Activated CD8-positive, alpha-beta memory T cell treated with anti-CD3 and anti-CD28 coated beads for 1 hour (primary cell): ENCODE measurements at regions not wholly inside any gene's neighbourhood (a gene's known extent, or its start where the extent isn't known, plus 50 kb on each side); places are given as distances from the start of the nearest gene placed in this dataset.

Experiments used
- DNase-seq, 2 donors: peaks; one replicate each; pipeline ENCODE4 v3.0.0-alpha.2; 2020; ENCODE audit warnings: low read depth in 1 of 2; ENCODE audit errors: extremely low read depth in 1 of 2

GRCh38 chr1:87673309-87673708 lies 344.6 kb downstream of the LMO4 start:
- no peak for DNase-seq

- no peak for DNase-seq
Measured at GRCh38 chr1:87673748-87674147, 345.1 kb downstream of the LMO4 start.

- DNase-seq, result no peak
Measured at GRCh38 chr1:87674791-87675190, 346.1 kb downstream of the LMO4 start.

DNA sequence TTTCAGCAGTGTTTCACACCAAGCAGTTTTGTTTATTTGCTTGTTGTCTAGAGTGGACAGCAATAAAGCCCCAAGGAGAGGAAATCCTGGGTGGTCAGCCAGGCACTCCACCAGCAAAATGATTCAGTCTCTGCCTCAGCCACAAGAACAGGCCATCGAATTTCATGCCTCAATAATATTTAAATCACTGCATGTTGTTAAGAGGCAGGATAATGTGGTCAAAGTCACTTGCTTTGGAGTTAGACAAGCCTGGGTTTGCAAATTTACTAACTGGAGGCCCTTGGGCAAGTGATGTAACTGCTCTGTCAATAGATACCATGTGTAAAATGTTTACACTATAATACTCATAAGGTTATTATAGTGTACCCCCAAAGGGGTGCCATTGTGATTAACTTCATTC lies 349.6 kb downstream of the LMO4 start:
- no peak for DNase-seq

DNA sequence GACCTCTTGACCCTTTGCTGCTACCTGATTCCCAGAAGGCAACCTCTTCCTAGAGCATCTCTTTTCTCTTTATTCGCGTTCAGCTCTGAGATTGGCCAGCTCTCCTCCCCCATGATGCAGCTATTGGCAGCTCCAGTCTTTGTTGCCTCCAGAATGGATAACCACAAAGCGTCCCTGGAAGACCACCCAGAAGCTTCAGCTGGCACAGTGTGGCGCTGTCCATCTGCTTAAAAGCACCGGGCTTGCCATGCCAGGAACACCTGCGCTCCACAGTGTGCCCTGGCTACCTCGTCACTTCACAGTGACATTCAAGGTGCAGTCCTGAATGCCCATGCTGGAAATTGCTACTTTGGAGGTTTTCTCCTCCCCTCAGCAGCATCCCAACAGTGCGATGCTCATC lies 353.9 kb downstream of the LMO4 start:
- DNase-seq, result no peak

GRCh38 chr1:87683196-87683956 lies 354.7 kb downstream of the LMO4 start:
- no peak for DNase-seq

DNA sequence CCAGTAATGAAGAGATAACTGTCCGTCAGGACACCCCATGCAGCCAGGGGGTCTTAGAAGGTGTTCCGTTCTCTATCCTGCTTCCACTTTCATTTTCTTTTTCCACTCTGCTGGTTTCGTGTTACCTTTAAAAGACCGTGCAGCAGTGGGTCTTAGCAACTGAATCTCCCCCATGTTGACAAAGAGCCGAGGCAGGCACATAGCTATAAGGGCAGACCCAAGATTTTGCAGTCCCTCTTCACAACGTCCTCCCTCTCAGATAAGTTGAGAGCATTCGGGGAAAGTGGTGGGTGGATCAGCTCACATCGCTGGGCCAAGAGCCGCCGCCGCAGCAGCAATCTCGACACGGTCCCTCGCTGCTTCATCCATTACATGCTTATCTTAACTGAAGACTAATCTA lies 355.5 kb downstream of the LMO4 start:
- no peak for DNase-seq

GRCh38 chr1:87684713-87685205 lies 356.1 kb downstream of the LMO4 start:
- DNase-seq, result no peak

- no peak for DNase-seq
Measured at GRCh38 chr1:87685311-87686135, 356.8 kb downstream of the LMO4 start.

DNA sequence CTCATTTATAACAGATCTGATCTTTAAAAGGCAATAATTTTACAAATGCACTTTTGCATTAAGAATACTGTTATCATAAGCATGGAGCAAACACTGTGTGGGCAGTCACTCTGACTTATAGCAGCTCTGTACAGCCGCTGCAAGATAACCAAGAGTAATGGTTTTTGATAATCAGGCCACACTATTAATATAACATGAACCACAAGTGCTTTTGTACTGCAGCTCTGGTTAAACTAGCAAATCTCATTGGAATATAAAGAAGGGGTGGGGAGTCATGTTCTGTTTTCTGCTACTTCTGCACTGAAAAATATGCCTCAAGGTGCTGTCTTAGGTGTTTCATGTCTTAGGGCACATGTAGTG lies 357.4 kb downstream of the LMO4 start:
- DNase-seq, result no peak

GRCh38 chr1:87686671-87687070 lies 358.0 kb downstream of the LMO4 start:
- no peak for DNase-seq

DNA sequence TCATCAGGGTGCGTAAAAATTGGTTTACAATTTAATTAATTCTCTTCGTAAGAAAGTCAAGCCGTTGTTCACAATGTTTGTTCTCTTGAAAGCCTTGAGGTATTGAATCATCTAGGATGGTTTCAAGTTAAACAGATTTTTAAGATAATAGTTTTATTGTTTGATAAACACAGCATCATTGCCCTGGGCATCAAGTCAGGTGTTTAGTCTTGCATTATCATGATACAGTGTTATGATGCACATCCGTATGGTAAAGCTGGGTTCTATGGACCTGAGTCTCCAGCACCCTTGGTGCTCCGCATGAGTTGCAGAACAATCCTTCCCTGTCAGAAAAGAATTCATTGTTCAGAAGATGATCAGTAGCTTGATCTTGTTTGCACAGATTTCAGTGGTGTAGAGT lies 359.5 kb downstream of the LMO4 start:
- no peak for DNase-seq

GRCh38 chr1:87689487-87689886 lies 360.8 kb downstream of the LMO4 start:
- DNase-seq, result no peak

GRCh38 chr1:87696483-87696882 lies 367.8 kb downstream of the LMO4 start:
- no peak for DNase-seq

DNA sequence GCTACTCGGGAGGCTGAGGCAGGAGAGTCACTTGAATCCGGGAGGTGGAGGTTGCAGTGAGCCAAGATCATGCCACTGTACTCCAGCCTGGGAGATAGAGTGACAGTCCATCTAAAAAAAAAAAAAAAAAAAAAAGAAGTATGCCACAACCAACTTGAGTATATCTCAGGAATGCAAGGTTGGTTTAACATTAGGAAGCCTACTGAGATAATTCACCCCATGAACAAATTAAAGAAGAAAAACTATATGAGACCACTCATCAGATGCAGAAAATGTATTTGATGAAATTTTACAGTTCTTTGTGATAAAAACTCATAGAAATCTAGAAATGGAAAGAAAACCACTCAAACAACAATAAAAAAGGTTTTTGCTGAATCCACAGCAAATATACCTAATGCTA lies 373.8 kb downstream of the LMO4 start:
- DNase-seq, result no peak

DNA sequence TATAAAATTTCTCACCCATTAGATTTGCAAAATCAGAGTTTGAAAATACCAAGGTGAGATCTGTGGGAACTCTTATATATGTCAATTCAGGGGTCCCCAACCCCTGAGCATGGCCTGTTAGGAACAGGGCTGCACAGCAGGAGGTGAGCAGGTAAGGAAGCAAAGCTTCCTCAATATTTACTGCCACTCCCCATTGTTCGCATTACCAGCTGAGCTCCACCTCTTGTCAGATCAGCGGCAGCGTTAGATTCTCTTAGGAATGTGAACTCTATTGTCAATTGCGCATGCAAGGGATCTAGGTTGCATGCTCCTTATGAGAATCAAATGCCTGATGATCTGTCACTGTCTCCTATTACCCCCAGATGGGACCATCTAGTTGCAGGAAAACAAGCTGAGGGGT lies 376.6 kb downstream of the LMO4 start:
- DNase-seq, result no peak

DNA sequence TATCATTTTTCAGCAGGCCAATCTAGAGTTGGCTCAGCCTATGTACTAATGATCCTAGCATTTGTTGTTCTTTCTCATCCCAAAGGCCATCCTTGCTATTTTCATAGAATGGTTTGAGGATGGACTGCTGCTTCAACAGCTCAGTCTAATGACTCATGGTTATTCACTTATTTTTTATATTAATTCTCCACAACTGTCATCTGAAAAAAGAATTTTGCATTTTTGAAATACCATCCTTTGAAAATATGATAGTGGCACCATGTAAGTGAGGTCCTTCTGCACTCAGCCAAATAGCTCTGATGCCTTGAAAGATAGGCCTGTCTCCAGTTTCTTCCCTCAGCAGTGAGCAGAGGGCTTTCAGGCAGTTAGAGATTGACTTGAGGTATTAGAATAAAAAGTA lies 377.5 kb downstream of the LMO4 start:
- no peak for DNase-seq

DNA sequence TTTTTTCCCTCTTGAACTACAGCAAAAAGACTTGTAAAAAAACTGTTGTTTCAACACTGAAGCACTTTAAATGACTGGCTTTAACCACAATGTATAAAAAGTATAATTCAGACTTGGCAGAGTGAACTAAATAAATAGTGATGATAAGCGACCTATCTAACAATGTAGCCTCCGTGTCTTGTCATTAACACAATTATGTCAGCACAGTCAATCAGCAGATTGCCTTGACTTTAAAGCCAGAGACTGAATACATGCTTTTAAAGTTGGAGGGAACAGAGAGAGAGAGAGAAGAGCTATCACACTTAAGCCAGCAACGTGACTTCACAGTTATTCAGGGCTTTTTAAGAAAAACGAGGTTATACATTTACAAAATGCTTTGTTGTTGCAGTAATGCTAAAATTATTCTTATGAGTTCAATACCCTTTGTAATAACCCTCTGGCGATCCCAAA lies 378.1 kb downstream of the LMO4 start:
- DNase-seq, result no peak

GRCh38 chr1:87707411-87707810 lies 378.7 kb downstream of the LMO4 start:
- no peak for DNase-seq

GRCh38 chr1:87712261-87713010 lies 383.8 kb downstream of the LMO4 start:
- no peak for DNase-seq

- DNase-seq, result no peak
Measured at GRCh38 chr1:87714278-87714677, 385.6 kb downstream of the LMO4 start.
